DOHH2 (cell line): ENCODE measurements at regions not wholly inside any gene's neighbourhood (a gene's known extent, or its start where the extent isn't known, plus 50 kb on each side); places are given as distances from the start of the nearest gene placed in this dataset.

Experiments
- EZH2phosphoT487 ChIP-seq: fragments of 200-600 bp; sonication (generic); IDR thresholded peaks from 2 replicates; pipeline ENCODE4 v1.6.1; 2017; ENCODE audit warnings: borderline replicate concordance, mild to moderate bottlenecking, antibody characterized with exemption, low read length, moderate library complexity, mixed read lengths
- TF ChIP-seq, protein P1 (sequence below): fragments of 200-600 bp; sonication (generic); IDR thresholded peaks from one replicate; pipeline ENCODE4 v1.5.1; 2014; ENCODE audit warnings: antibody characterized with exemption, mild to moderate bottlenecking, low read depth, low read length; ENCODE audit not compliant: poor library complexity, severe bottlenecking

DNA sequence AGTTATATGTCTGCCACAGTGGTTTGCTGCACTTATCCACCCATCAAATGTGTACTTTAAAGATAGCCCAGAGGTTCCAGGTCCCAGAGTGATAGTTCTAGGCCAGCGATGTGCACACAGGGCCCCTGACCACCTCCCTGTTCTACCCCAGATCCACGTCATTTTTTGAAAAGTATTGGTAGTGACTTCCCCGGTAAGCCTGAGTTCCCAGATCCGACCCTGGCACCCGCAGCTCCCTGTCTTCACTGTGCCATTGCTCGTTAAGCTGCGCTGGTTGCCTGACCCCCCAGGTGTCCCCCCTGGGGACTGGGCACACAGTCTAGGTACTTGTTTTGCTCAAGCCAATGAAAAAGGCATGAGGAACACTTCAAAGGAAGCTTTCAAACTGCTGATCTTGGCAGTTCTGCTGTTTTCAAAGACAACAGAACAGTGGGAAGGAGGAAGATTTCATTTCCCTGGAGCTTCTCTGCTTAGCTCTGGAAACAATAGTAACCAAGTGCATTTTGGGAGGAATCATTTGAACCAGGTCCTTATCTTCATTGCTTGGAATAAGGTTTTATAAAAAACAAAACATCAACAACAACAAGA is 116.3 kb upstream of the TAB2 start:
- TF ChIP-seq, protein P1, sequence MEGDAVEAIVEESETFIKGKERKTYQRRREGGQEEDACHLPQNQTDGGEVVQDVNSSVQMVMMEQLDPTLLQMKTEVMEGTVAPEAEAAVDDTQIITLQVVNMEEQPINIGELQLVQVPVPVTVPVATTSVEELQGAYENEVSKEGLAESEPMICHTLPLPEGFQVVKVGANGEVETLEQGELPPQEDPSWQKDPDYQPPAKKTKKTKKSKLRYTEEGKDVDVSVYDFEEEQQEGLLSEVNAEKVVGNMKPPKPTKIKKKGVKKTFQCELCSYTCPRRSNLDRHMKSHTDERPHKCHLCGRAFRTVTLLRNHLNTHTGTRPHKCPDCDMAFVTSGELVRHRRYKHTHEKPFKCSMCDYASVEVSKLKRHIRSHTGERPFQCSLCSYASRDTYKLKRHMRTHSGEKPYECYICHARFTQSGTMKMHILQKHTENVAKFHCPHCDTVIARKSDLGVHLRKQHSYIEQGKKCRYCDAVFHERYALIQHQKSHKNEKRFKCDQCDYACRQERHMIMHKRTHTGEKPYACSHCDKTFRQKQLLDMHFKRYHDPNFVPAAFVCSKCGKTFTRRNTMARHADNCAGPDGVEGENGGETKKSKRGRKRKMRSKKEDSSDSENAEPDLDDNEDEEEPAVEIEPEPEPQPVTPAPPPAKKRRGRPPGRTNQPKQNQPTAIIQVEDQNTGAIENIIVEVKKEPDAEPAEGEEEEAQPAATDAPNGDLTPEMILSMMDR, result no peak
- no peak for TF ChIP-seq EZH2phosphoT487
